ENCODE measurements at regions not wholly inside any gene's neighbourhood (a gene's known extent, or its start where the extent isn't known, plus 50 kb on each side); places are given as distances from the start of the nearest gene placed in this dataset.

DNA sequence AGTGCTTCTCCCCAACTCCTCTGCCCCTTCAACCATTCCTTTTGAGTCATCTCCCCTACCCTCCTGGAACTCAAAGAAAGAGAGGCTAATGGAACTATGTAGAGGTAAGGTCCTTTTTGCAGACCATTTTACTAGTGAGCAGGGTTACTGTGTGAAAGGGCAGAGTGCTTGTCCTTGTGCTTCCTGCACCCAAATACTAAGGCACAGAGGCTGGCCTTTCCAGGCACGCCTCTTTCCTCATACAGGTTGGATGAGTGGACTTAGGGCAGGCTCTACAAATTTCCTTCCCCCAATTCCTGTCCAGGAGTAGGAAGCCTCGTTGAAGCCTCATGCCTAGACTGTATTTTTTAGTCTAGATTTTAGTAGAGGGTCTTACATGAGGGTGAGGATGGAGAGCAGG lies 288.8 kb upstream of the SLC14A2 start:
- TF ChIP-seq, protein P1, sequence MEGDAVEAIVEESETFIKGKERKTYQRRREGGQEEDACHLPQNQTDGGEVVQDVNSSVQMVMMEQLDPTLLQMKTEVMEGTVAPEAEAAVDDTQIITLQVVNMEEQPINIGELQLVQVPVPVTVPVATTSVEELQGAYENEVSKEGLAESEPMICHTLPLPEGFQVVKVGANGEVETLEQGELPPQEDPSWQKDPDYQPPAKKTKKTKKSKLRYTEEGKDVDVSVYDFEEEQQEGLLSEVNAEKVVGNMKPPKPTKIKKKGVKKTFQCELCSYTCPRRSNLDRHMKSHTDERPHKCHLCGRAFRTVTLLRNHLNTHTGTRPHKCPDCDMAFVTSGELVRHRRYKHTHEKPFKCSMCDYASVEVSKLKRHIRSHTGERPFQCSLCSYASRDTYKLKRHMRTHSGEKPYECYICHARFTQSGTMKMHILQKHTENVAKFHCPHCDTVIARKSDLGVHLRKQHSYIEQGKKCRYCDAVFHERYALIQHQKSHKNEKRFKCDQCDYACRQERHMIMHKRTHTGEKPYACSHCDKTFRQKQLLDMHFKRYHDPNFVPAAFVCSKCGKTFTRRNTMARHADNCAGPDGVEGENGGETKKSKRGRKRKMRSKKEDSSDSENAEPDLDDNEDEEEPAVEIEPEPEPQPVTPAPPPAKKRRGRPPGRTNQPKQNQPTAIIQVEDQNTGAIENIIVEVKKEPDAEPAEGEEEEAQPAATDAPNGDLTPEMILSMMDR (IDR thresholded peaks at IDR 0.05) = no peak

DNA sequence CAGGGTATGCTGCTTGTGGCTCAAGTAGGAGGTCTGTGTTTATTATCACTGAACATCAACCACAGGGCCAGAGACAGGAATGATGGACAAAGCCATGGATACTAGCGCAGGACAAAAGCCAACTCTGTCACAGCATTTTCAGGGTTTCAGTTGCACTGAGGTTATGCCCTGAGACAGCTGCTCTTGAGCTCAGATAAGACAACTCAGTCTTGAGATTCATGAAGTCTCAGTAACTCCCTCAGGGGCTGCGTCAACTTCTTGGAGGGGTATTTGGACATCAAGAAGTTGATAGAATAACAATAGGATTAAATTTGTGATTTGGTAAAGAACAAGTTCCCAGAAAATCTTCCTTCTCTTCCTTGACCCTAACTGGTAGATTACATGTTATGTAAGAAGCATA lies 287.0 kb upstream of the SLC14A2 start:
- TF ChIP-seq, protein P1 (IDR thresholded peaks at IDR 0.05) = no peak

DNA sequence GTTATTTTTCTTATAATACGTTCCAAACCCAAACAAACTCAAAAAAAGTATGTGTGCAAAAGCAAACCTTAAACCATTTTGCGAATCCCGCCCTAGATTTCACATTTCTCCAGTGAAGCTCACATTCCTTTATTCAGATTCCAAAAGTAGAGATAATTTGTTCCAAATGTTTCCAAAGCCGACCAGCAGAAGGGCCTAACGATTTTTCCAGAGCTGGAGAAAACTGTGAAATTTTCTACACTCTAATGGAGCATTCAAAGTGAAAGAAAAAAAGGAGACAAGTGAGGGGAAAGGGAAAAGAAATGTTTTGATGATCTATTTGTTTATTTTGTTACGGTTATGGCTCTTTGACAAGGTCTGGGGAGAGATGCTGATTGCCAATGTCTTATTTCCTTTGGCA lies 286.5 kb upstream of the SLC14A2 start:
- TF ChIP-seq, protein P1 (IDR thresholded peaks at IDR 0.05) = no peak

DNA sequence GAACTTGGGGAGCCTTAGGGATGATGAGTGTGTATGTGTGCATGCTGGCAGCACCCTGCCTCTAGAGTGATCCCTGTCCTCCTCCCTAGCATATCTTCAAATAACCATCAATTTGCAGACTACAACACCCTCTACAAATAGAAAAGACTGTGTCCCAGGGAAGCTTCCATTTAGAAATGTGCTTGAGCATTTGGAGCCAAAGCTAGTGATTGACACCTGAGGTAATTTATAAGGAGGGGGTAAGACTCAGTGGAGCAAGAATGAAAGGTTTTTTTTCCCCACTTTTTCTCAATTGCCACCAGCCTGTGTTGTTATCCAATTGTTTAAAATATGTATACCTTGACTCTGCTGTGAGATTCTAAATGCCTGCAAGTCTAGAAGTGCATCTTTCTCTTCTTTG lies 286.0 kb upstream of the SLC14A2 start:
- TF ChIP-seq, protein P1 (IDR thresholded peaks at IDR 0.05) = no peak

DNA sequence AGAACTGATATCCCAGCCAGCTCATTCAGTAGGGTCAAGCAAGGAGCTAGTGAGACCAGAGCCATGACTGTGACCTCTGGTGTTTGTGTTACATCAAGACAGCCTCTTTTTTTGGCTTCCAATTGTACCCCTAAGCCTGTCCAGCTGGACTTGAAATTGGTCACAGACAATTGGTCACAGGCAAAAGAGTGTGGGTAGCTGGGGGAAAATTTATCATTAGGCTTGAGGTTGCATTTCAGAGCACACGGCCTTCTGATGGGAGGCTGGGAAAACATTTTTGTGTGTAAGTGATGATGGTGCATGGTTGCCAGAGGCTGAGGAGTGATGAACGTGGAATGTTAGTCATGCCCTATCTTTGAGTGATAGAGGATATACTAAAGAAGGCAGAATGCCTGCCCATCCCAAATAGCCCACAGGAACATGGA lies 285.1 kb upstream of the SLC14A2 start:
- TF ChIP-seq, protein P1 (IDR thresholded peaks at IDR 0.05) = no peak

DNA sequence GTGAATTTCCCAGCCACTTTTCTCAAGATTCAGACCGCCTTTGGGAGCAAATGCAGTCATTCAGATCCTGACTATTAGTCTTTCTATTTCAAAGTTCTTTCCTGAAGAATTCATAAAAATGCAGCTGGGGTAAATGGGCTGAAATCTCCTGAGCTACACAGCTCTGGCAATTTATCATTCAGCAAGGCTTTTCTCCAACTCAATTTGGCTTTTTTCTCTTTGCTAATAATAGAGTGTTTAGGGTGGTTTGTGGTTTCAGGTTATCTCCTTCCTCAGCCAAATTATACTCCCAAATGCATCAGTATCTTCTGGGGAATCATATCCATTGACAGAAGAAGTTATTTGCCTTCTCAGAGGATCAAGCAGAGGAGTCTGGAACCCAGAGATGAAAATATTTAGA lies 282.4 kb upstream of the SLC14A2 start:
- TF ChIP-seq, protein P1 (IDR thresholded peaks at IDR 0.05) = no peak

DNA sequence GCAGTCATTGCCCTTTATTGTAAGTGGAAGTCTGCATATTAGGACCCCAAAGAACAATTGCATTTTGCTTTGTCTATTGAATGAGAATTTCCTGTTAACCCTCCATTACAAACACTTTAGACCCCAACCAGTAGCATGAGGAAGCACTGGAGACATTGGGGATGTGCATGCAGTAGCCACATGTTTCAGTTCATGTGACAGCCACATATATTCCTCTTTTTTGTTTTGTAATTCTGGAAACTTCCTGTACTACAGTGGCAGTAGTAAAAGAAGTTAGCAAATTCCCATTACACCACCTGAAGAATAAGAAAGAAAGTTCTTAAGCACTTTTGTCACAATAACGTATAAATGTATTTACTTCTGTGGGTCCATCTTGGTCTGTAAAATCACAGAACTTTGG lies 281.1 kb upstream of the SLC14A2 start:
- TF ChIP-seq, protein P1 (IDR thresholded peaks at IDR 0.05) = no peak

DNA sequence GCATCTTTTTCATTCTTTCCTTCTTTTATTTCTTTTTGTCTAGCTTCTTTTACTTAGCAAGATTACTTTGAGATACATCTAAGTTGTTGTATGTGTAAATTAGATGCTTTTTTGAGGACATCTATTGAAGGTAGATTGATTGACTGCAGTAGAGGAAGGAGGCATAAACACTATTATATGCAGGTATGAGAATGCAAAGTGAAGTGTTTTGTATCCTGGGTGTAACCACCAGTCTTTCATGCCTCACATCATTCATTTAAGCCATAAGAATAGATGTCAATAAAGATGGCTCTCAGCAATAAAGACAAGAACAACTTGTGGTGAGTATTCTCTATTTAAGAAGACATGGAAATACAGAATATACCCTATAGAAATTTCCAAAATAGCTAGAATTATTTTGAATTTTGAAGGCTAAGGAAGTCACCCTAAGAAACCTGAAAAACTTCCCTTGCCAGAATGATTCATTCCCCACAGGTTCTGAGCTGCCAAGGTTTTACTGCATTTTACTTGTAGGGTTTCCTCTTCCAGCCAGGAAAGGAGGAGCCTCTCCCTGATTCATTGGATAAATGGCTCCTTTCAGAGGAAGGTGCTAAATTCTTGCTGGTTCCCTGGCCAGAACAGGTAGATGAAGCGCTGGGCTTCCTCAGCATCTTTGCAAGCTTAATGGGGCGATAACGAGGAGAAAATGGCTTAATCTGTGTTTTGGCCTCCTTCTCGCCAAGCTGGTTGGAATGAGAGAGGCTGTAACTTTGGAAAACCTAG lies 279.8 kb upstream of the SLC14A2 start:
- TF ChIP-seq, protein P1 (IDR thresholded peaks at IDR 0.05) = no peak

Measured in LNCAP (cell line).